ENCODE measurements at regions not wholly inside any gene's neighbourhood (a gene's known extent, or its start where the extent isn't known, plus 50 kb on each side); places are given as distances from the start of the nearest gene placed in this dataset.

DNA sequence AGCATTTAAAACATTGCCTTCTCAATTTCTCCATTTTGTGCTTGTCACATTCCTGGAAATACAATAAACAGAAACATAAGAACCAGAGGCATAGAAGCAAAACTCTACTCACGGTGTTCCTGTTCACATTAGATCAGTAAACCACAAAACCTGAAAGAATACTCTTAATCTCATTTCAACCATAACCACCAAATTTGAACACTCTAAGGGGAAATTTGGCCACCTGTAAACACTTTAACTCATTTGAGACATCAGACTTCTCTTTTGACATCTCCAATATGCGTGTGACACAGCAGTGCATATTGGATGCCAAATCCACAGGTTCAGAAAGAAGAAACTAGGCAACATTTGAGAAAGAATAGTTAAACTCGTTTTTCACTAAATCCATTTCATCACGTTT, 153.8 kb upstream of the IRAK1BP1 start:
- no peak for ATAC-seq
- no peak for TF ChIP-seq OSR1 (CRISPR knock-in tag; IDR thresholded peaks at IDR 0.05)
- TF ChIP-seq, protein P1, sequence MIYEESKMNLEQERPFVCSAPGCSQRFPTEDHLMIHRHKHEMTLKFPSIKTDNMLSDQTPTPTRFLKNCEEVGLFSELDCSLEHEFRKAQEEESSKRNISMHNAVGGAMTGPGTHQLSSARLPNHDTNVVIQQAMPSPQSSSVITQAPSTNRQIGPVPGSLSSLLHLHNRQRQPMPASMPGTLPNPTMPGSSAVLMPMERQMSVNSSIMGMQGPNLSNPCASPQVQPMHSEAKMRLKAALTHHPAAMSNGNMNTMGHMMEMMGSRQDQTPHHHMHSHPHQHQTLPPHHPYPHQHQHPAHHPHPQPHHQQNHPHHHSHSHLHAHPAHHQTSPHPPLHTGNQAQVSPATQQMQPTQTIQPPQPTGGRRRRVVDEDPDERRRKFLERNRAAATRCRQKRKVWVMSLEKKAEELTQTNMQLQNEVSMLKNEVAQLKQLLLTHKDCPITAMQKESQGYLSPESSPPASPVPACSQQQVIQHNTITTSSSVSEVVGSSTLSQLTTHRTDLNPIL (CRISPR knock-in tag; IDR thresholded peaks at IDR 0.05; ENCODE audit: low read depth), result no peak
- no peak for TF ChIP-seq ZNF8 (CRISPR knock-in tag; IDR thresholded peaks at IDR 0.05)
- TF ChIP-seq ZFP3 (CRISPR knock-in tag; IDR thresholded peaks at IDR 0.05), result no peak
- TF ChIP-seq RARB (CRISPR knock-in tag; IDR thresholded peaks at IDR 0.05), result no peak
- no peak for TF ChIP-seq GLIS3 (CRISPR knock-in tag; IDR thresholded peaks at IDR 0.05)
- TF ChIP-seq BACH2 (CRISPR knock-in tag; IDR thresholded peaks at IDR 0.05; ENCODE audit: borderline replicate concordance), result no peak
- TF ChIP-seq TOX (CRISPR knock-in tag; IDR thresholded peaks at IDR 0.05; ENCODE audit: borderline replicate concordance), result no peak
- TF ChIP-seq, protein P2, sequence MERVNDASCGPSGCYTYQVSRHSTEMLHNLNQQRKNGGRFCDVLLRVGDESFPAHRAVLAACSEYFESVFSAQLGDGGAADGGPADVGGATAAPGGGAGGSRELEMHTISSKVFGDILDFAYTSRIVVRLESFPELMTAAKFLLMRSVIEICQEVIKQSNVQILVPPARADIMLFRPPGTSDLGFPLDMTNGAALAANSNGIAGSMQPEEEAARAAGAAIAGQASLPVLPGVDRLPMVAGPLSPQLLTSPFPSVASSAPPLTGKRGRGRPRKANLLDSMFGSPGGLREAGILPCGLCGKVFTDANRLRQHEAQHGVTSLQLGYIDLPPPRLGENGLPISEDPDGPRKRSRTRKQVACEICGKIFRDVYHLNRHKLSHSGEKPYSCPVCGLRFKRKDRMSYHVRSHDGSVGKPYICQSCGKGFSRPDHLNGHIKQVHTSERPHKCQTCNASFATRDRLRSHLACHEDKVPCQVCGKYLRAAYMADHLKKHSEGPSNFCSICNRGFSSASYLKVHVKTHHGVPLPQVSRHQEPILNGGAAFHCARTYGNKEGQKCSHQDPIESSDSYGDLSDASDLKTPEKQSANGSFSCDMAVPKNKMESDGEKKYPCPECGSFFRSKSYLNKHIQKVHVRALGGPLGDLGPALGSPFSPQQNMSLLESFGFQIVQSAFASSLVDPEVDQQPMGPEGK (CRISPR knock-in tag; IDR thresholded peaks at IDR 0.05; ENCODE audit: borderline replicate concordance), result no peak
- no peak for TF ChIP-seq ZNF565 (CRISPR knock-in tag; conservative IDR thresholded peaks at IDR 0.05; ENCODE audit: low read depth)
- TF ChIP-seq ARNTL (CRISPR knock-in tag; IDR thresholded peaks at IDR 0.05; ENCODE audit: borderline replicate concordance, low read depth), result no peak
- TF ChIP-seq ZNF70 (CRISPR knock-in tag; IDR thresholded peaks at IDR 0.05), result no peak
- no peak for TF ChIP-seq ZC3H10 (CRISPR knock-in tag; IDR thresholded peaks at IDR 0.05)
- TF ChIP-seq TCF4 (CRISPR knock-in tag; IDR thresholded peaks at IDR 0.05; ENCODE audit: borderline replicate concordance), result no peak
- TF ChIP-seq, protein P3, sequence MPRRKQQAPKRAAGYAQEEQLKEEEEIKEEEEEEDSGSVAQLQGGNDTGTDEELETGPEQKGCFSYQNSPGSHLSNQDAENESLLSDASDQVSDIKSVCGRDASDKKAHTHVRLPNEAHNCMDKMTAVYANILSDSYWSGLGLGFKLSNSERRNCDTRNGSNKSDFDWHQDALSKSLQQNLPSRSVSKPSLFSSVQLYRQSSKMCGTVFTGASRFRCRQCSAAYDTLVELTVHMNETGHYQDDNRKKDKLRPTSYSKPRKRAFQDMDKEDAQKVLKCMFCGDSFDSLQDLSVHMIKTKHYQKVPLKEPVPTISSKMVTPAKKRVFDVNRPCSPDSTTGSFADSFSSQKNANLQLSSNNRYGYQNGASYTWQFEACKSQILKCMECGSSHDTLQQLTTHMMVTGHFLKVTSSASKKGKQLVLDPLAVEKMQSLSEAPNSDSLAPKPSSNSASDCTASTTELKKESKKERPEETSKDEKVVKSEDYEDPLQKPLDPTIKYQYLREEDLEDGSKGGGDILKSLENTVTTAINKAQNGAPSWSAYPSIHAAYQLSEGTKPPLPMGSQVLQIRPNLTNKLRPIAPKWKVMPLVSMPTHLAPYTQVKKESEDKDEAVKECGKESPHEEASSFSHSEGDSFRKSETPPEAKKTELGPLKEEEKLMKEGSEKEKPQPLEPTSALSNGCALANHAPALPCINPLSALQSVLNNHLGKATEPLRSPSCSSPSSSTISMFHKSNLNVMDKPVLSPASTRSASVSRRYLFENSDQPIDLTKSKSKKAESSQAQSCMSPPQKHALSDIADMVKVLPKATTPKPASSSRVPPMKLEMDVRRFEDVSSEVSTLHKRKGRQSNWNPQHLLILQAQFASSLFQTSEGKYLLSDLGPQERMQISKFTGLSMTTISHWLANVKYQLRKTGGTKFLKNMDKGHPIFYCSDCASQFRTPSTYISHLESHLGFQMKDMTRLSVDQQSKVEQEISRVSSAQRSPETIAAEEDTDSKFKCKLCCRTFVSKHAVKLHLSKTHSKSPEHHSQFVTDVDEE (CRISPR knock-in tag; IDR thresholded peaks at IDR 0.05), result no peak
- TF ChIP-seq, protein P4, sequence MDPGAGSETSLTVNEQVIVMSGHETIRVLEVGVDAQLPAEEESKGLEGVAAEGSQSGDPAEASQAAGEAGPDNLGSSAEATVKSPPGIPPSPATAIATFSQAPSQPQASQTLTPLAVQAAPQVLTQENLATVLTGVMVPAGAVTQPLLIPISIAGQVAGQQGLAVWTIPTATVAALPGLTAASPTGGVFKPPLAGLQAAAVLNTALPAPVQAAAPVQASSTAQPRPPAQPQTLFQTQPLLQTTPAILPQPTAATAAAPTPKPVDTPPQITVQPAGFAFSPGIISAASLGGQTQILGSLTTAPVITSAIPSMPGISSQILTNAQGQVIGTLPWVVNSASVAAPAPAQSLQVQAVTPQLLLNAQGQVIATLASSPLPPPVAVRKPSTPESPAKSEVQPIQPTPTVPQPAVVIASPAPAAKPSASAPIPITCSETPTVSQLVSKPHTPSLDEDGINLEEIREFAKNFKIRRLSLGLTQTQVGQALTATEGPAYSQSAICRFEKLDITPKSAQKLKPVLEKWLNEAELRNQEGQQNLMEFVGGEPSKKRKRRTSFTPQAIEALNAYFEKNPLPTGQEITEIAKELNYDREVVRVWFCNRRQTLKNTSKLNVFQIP (CRISPR knock-in tag; IDR thresholded peaks at IDR 0.05; ENCODE audit: borderline replicate concordance, low read depth), result no peak

DNA sequence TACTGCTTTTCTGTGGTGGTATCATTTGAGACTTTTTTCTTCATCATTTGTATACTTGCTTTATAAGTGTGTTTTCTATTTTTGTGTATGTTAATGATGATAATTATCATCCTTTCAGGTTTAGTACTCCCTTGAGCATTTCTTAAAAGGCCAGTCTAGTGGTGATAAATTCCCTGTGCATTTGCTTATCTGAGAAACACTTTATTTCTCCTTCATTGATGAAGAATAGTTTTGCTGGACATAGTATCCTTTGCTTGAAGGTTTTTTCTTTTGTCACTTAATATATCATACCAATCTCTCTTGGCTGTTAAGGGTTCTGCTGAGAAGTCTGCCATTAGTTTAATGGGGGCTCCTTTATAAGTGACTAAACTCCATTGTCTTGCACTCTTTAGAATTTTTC, 123.2 kb upstream of the IRAK1BP1 start:
- no peak for TF ChIP-seq GLIS3 (CRISPR knock-in tag; IDR thresholded peaks at IDR 0.05)
- TF ChIP-seq, protein P3 (CRISPR knock-in tag; IDR thresholded peaks at IDR 0.05), result no peak
- TF ChIP-seq BACH2 (CRISPR knock-in tag; IDR thresholded peaks at IDR 0.05; ENCODE audit: borderline replicate concordance), result no peak
- TF ChIP-seq, protein P4 (CRISPR knock-in tag; IDR thresholded peaks at IDR 0.05; ENCODE audit: borderline replicate concordance, low read depth), result no peak
- no peak for TF ChIP-seq ZFP30 (CRISPR knock-in tag; IDR thresholded peaks at IDR 0.05)
- TF ChIP-seq ZC3H10 (CRISPR knock-in tag; IDR thresholded peaks at IDR 0.05), result no peak
- TF ChIP-seq RARB (CRISPR knock-in tag; IDR thresholded peaks at IDR 0.05), result no peak
- no peak for TF ChIP-seq TCF4 (CRISPR knock-in tag; IDR thresholded peaks at IDR 0.05; ENCODE audit: borderline replicate concordance)
- TF ChIP-seq ZNF8 (CRISPR knock-in tag; IDR thresholded peaks at IDR 0.05), result no peak
- TF ChIP-seq OSR1 (CRISPR knock-in tag; IDR thresholded peaks at IDR 0.05), result no peak
- TF ChIP-seq TOX (CRISPR knock-in tag; IDR thresholded peaks at IDR 0.05; ENCODE audit: borderline replicate concordance), result no peak
- TF ChIP-seq ISL1 (CRISPR knock-in tag; IDR thresholded peaks at IDR 0.05), result no peak
- TF ChIP-seq PPARA (CRISPR knock-in tag; IDR thresholded peaks at IDR 0.05; ENCODE audit: borderline replicate concordance), result no peak
- no peak for TF ChIP-seq ZNF70 (CRISPR knock-in tag; IDR thresholded peaks at IDR 0.05)
- TF ChIP-seq, protein P5, sequence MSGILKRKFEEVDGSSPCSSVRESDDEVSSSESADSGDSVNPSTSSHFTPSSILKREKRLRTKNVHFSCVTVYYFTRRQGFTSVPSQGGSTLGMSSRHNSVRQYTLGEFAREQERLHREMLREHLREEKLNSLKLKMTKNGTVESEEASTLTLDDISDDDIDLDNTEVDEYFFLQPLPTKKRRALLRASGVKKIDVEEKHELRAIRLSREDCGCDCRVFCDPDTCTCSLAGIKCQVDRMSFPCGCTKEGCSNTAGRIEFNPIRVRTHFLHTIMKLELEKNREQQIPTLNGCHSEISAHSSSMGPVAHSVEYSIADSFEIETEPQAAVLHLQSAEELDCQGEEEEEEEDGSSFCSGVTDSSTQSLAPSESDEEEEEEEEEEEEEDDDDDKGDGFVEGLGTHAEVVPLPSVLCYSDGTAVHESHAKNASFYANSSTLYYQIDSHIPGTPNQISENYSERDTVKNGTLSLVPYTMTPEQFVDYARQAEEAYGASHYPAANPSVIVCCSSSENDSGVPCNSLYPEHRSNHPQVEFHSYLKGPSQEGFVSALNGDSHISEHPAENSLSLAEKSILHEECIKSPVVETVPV (CRISPR knock-in tag; IDR thresholded peaks at IDR 0.05), result no peak
- no peak for TF ChIP-seq ZNF565 (CRISPR knock-in tag; conservative IDR thresholded peaks at IDR 0.05; ENCODE audit: low read depth)
- TF ChIP-seq SNAI2 (CRISPR knock-in tag; IDR thresholded peaks at IDR 0.05), result no peak
- no peak for TF ChIP-seq CSDC2 (CRISPR knock-in tag; IDR thresholded peaks at IDR 0.05)
- TF ChIP-seq, protein P1 (CRISPR knock-in tag; IDR thresholded peaks at IDR 0.05; ENCODE audit: low read depth), result no peak
- ATAC-seq, result no peak

Data from SK-N-SH treated with all-trans-retinoic acid at 6 μM for 48 hours (cell line).